Trophoblast cell (in vitro differentiated cells and primary cell): ENCODE measurements at regions not wholly inside any gene's neighbourhood (a gene's known extent, or its start where the extent isn't known, plus 50 kb on each side); places are given as distances from the start of the nearest gene placed in this dataset.

Experiments
- DNase-seq, 2 donors: peaks; one replicate each; pipeline ENCODE4 v3.0.0-alpha.2; 2016
- H2AFZ ChIP-seq: 2 replicates; pipeline ENCODE4 v1.6.1; 2013; ENCODE audit warnings: low read length, moderate library complexity, mild to moderate bottlenecking; ENCODE audit not compliant: insufficient read depth, poor library complexity
- H2AK5ac ChIP-seq: 2 replicates; pipeline ENCODE4 v1.6.1; 2013; ENCODE audit warnings: mild to moderate bottlenecking, low read length
- H2BK120ac ChIP-seq: 2 replicates; pipeline ENCODE4 v1.6.1; 2013; ENCODE audit warnings: low read length, mild to moderate bottlenecking, moderate library complexity; ENCODE audit not compliant: insufficient read depth, poor library complexity
- H2BK12ac ChIP-seq: 2 replicates; pipeline ENCODE4 v1.6.1; 2013; ENCODE audit warnings: mild to moderate bottlenecking, low read length, moderate library complexity
- H2BK5ac ChIP-seq: 2 replicates; pipeline ENCODE4 v1.6.1; 2013; ENCODE audit warnings: low read length, low read depth, moderate library complexity, mild to moderate bottlenecking; ENCODE audit not compliant: poor library complexity
- H3K14ac ChIP-seq: 2 replicates; pipeline ENCODE4 v1.6.1; 2013; ENCODE audit warnings: mild to moderate bottlenecking, low read length
- H3K18ac ChIP-seq: 2 replicates; pipeline ENCODE4 v1.6.1; 2013; ENCODE audit warnings: mild to moderate bottlenecking, low read length
- H3K23ac ChIP-seq: 2 replicates; pipeline ENCODE4 v1.6.1; 2013; ENCODE audit warnings: low read length
- H3K27ac ChIP-seq: 2 replicates; pipeline ENCODE4 v1.5.1; 2013; ENCODE audit warnings: low read depth, mild to moderate bottlenecking, inconsistent platforms, low read length, moderate library complexity
- H3K27me3 ChIP-seq: 2 replicates; pipeline ENCODE4 v1.6.1; 2013; ENCODE audit warnings: inconsistent platforms, mild to moderate bottlenecking, low read length, moderate library complexity; ENCODE audit not compliant: insufficient read depth
- H3K36me3 ChIP-seq, 2 experiments: 1 replicate in 1 of 2; 2 replicates in 1 of 2; pipeline ENCODE4 v1.6.1; 2013; ENCODE audit warnings: low read length in 2 of 2, mild to moderate bottlenecking in 2 of 2, moderate library complexity in 1 of 2; ENCODE audit not compliant: insufficient read depth in 2 of 2, control insufficient read depth in 1 of 2
- H3K4ac ChIP-seq: 2 replicates; pipeline ENCODE4 v1.6.1; 2013; ENCODE audit warnings: low read depth, mild to moderate bottlenecking, low read length, moderate library complexity
- H3K4me1 ChIP-seq, 2 experiments: 1 replicate in 1 of 2; 2 replicates in 1 of 2; pipeline ENCODE4 v1.6.1; 2013; ENCODE audit warnings: low read length in 2 of 2, mild to moderate bottlenecking in 2 of 2, moderate library complexity in 1 of 2; ENCODE audit not compliant: insufficient read depth in 2 of 2, control insufficient read depth in 1 of 2
- H3K4me2 ChIP-seq: 2 replicates; pipeline ENCODE4 v1.6.1; 2013; ENCODE audit warnings: inconsistent platforms, mild to moderate bottlenecking, low read length, moderate library complexity
- H3K4me3 ChIP-seq: 2 replicates; pipeline ENCODE4 v1.5.1; 2013; ENCODE audit warnings: mild to moderate bottlenecking, low read depth, low read length, inconsistent platforms
- H3K79me1 ChIP-seq: one replicate; pipeline ENCODE4 v1.6.1; 2013; ENCODE audit warnings: low read length
- H3K79me2 ChIP-seq: 2 replicates; pipeline ENCODE4 v1.6.1; 2013; ENCODE audit warnings: low read length, mild to moderate bottlenecking; ENCODE audit not compliant: control insufficient read depth, insufficient read depth, poor library complexity
- H3K9ac ChIP-seq: 2 replicates; pipeline ENCODE4 v1.6.1; 2013; ENCODE audit warnings: mild to moderate bottlenecking, low read length
- H3K9me3 ChIP-seq: 2 replicates; pipeline ENCODE4 v1.6.1; 2013; ENCODE audit warnings: low read depth, mild to moderate bottlenecking, control low read depth, inconsistent platforms, low read length; ENCODE audit not compliant: insufficient read depth
- H4K12ac ChIP-seq: 2 replicates; pipeline ENCODE4 v1.6.1; 2013; ENCODE audit warnings: low read depth, mild to moderate bottlenecking, low read length, moderate library complexity
- H4K8ac ChIP-seq: 2 replicates; pipeline ENCODE4 v1.6.1; 2013; ENCODE audit warnings: low read depth, mild to moderate bottlenecking, low read length, moderate library complexity
- H4K91ac ChIP-seq: one replicate; pipeline ENCODE4 v1.6.1; 2013; ENCODE audit warnings: low read depth, mild to moderate bottlenecking, low read length, moderate library complexity
- WGBS: extraction: QIAGEN DNeasy Blood & Tissue Kit; methylation state at CpG from one replicate; pipeline ENCODE4 v1.1.7; 2013; ENCODE audit warnings: missing lambda C conversion rate; ENCODE audit not compliant: insufficient read length, insufficient coverage; ENCODE audit errors: extremely low coverage; 5-methylcytosine and 5-hydroxymethylcytosine counted together

DNA sequence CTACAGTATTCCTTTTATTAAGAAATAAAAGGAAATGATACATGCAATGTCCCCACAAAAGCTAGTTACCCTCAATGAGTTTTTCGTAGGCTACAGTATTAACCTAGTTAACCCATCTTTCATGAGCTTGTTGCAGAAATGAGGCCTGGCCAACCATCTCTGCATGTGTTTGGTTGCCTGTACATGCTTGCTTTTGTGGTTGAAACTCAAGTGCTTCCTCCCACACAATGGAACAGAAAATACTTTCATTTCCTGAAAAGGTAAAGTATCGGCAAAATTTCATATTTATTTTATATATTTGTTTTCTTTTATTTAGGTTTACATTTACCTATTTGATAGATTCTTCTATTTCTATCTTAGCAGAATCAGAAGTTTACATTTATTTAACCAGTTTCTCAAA lies 214.6 kb upstream of the FAM241A start:
- no peak overlapping the region for H3K14ac ChIP-seq

DNA sequence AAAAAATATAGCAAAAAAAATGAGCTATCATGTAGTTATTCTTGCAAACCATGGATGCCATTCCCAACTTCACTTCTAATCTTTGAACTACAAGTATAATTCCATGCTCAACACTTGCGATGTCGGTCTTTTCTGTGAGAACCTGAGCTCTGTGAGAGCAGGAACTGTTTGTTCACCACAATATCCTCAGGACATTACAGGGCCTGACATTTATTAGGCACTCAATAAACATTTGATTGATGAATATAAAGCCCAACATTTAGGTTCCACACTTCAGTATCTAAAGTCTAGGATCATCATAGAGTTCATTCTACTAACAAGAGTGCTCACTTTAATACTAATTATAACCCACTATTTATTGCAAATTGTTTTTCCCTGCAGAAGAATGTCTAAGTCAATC lies 211.6 kb upstream of the FAM241A start:
- Histone ChIP-seq H3K4me3 (no peak overlapping the region), H2BK5ac (no peak overlapping the region), H3K27ac (no peak overlapping the region), H4K91ac (no peak overlapping the region), H4K8ac (no peak overlapping the region), H3K14ac (no peak overlapping the region), H3K4ac (no peak overlapping the region), H2BK12ac (no peak overlapping the region), H3K79me2 (no peaks in the 10 kb centered on the region), H2AFZ (no peak overlapping the region), H3K9ac (no peak overlapping the region), H3K36me3 (no peaks in the 10 kb centered on the region), H3K4me2 (no peak overlapping the region), H3K4me1 (no peaks in the 10 kb centered on the region), H3K9me3 (no peaks in the 10 kb centered on the region), H2BK120ac (no peak overlapping the region), H3K23ac (no peak overlapping the region), H3K27me3 (no peaks in the 10 kb centered on the region), H2AK5ac (no peak overlapping the region), H4K12ac (no peak overlapping the region), H3K79me1 (no peaks in the 10 kb centered on the region), H3K18ac (no peak overlapping the region)
- DNase-seq = no peak
- no CpG with 5 or more reads among the region's 2 CpGs for whole genome bisulfite sequencing

More for the DNA sequence above, 214.6 kb upstream of the FAM241A start:
- H2AFZ ChIP-seq = no peak overlapping the region
- no peaks in the 10 kb centered on the region for H3K9me3 ChIP-seq
- H2BK120ac ChIP-seq = no peak overlapping the region
- no peak overlapping the region for H3K9ac ChIP-seq
- no peak overlapping the region for H3K4ac ChIP-seq
- H4K12ac ChIP-seq = no peak overlapping the region
- no peaks in the 10 kb centered on the region for H3K79me1 ChIP-seq
- H3K27me3 ChIP-seq = no peaks in the 10 kb centered on the region
- H3K4me1 ChIP-seq = no peaks in the 10 kb centered on the region
- H3K36me3 ChIP-seq = no peaks in the 10 kb centered on the region
- no peak overlapping the region for H2BK5ac ChIP-seq
- H2AK5ac ChIP-seq = no peak overlapping the region
- H3K23ac ChIP-seq = no peak overlapping the region
- no peak overlapping the region for H4K8ac ChIP-seq
- no peak overlapping the region for H3K4me3 ChIP-seq
- no peaks in the 10 kb centered on the region for H3K79me2 ChIP-seq
- no peak overlapping the region for H3K27ac ChIP-seq
- no peak overlapping the region for H4K91ac ChIP-seq
- WGBS = no CpG with 5 or more reads among the region's 2 CpGs
- no peak overlapping the region for H3K18ac ChIP-seq
- no peak for DNase-seq
- H3K4me2 ChIP-seq = no peak overlapping the region
- H2BK12ac ChIP-seq = no peak overlapping the region

DNA sequence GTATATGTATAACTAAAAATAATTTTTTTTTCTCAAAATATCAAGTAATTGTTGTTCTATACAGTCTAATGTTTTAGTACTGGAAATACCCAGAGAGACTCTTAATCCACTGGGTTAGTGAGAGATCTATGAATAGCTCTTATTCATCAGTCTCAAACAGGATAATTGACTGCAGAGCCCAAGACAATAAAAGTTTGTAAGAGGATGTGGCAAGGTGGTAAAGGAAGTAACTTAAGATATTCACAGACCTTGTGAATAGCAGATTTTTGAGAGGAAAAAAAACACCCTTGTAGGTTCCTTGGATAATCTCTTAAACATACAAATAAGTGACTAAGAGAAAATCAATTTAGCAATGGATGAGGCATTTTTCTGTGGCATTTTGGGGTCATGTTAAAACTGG lies 210.9 kb upstream of the FAM241A start:
- Histone ChIP-seq H2BK12ac (no peak overlapping the region), H3K4ac (no peak overlapping the region), H4K12ac (no peak overlapping the region), H2AFZ (no peak overlapping the region), H3K27me3 (no peaks in the 10 kb centered on the region), H4K8ac (no peak overlapping the region), H3K36me3 (no peaks in the 10 kb centered on the region), H3K9me3 (no peaks in the 10 kb centered on the region), H3K27ac (no peak overlapping the region), H3K4me1 (no peaks in the 10 kb centered on the region), H3K18ac (no peak overlapping the region), H3K23ac (no peak overlapping the region), H3K4me2 (no peak overlapping the region), H2BK120ac (no peak overlapping the region), H3K4me3 (no peak overlapping the region), H3K79me2 (no peaks in the 10 kb centered on the region), H2AK5ac (no peak overlapping the region), H4K91ac (no peak overlapping the region), H3K9ac (no peak overlapping the region), H2BK5ac (no peak overlapping the region), H3K14ac (no peak overlapping the region), H3K79me1 (no peaks in the 10 kb centered on the region)
- DNase-seq = no peak

DNA sequence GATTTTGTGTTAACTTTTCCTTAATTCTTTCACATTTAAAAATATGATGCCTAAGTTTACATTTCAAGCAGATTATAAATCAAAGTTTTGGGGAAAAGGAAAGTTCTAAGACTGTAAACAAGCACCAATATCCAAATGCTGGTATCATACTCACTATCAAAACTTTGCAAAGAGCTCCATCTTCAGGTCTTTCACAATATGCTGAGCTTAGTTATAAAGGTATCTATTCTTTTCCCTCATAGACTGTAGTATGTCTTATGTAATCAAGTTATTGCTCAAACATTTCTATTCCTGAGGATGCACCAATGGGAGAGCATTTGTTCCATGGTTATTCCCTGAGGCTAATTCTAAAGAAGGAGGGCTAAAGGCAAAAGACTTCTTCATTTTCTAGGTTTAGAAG lies 207.9 kb upstream of the FAM241A start:
- Histone ChIP-seq H4K8ac (no peak overlapping the region), H3K79me1 (no peaks in the 10 kb centered on the region), H3K79me2 (no peaks in the 10 kb centered on the region), H3K9ac (no peak overlapping the region), H4K91ac (no peak overlapping the region), H3K4me1 (no peaks in the 10 kb centered on the region), H3K36me3 (no peaks in the 10 kb centered on the region), H2BK12ac (no peak overlapping the region), H4K12ac (no peak overlapping the region), H2AK5ac (no peak overlapping the region), H3K9me3 (no peaks in the 10 kb centered on the region), H2BK120ac (no peak overlapping the region), H3K27me3 (no peaks in the 10 kb centered on the region), H2BK5ac (no peak overlapping the region), H3K23ac (no peak overlapping the region), H3K4me3 (no peak overlapping the region), H3K4me2 (no peak overlapping the region), H3K27ac (no peak overlapping the region), H3K4ac (no peak overlapping the region), H3K18ac (no peak overlapping the region), H3K14ac (no peak overlapping the region), H2AFZ (no peak overlapping the region)
- DNase-seq = peak in 1 of 2 donors; percentile 74

GRCh38 chr4:111941957-111942356 lies 203.3 kb upstream of the FAM241A start:
- no peak overlapping the region for H3K18ac ChIP-seq
- no CpG with 5 or more reads among the region's 1 CpG for WGBS
- H3K9me3 ChIP-seq = no peaks in the 10 kb centered on the region
- no peak overlapping the region for H3K4ac ChIP-seq
- H2BK120ac ChIP-seq = no peak overlapping the region
- no peaks in the 10 kb centered on the region for H3K4me1 ChIP-seq
- H3K27me3 ChIP-seq = no peaks in the 10 kb centered on the region
- H3K79me2 ChIP-seq = no peaks in the 10 kb centered on the region
- H3K14ac ChIP-seq = no peak overlapping the region
- H3K4me2 ChIP-seq = no peak overlapping the region
- H3K23ac ChIP-seq = no peak overlapping the region
- no peak overlapping the region for H4K12ac ChIP-seq
- H3K9ac ChIP-seq = no peak overlapping the region
- no peak overlapping the region for H2AK5ac ChIP-seq
- H4K8ac ChIP-seq = no peak overlapping the region
- no peak overlapping the region for H3K4me3 ChIP-seq
- no peaks in the 10 kb centered on the region for H3K36me3 ChIP-seq
- H2BK5ac ChIP-seq = no peak overlapping the region
- no peak overlapping the region for H4K91ac ChIP-seq
- no peaks in the 10 kb centered on the region for H3K79me1 ChIP-seq
- DNase-seq = no peak
- H2AFZ ChIP-seq = no peak overlapping the region
- H3K27ac ChIP-seq = no peak overlapping the region
- no peak overlapping the region for H2BK12ac ChIP-seq
